ENCODE measurements at regions not wholly inside any gene's neighbourhood (a gene's known extent, or its start where the extent isn't known, plus 50 kb on each side); places are given as distances from the start of the nearest gene placed in this dataset.

GRCh38 chr3:118098827-118099226 is 935.8 kb downstream of the IGSF11 start:
- no peak overlapping the region for H4K91ac ChIP-seq (replicated peaks; ENCODE audit: insufficient read length, low read length)
- H4K5ac ChIP-seq (ENCODE audit: insufficient read length, low read depth, low read length), result no peak overlapping the region
- 93% methylated on average over 1 of the region's 1 CpG; no CpG with 5 or more reads in 1 of the 2 experiments for WGBS, 2 experiments (ENCODE audit: extremely low coverage in 1 of 2, insufficient coverage in 1 of 2, insufficient read length in 1 of 2, insufficient replicate concordance in 2 of 2, low coverage in 1 of 2, low lambda C conversion rate in 2 of 2, missing lambda C conversion rate in 1 of 2)
- DNase-seq (ENCODE audit: low read depth in 1 of 2, low spot score in 2 of 2) (no peak), FAIRE-seq (no peak)
- no peak overlapping the region for H3K9ac ChIP-seq (replicated peaks in 1 of 4; ENCODE audit: extremely low read depth in 1 of 4, low read depth in 3 of 4, low read length in 3 of 4)
- H3K79me2 ChIP-seq (ENCODE audit: control insufficient read depth in 1 of 2, insufficient read depth in 2 of 2, low read length in 2 of 2), result no peaks in the 10 kb centered on the region
- no peak for TF ChIP-seq SAP30 (IDR thresholded peaks at IDR 0.05; ENCODE audit: insufficient read depth, insufficient replicate concordance, low read length)
- TF ChIP-seq SUZ12 (IDR thresholded peaks at IDR 0.05; ENCODE audit: low read length), result no peak
- TF ChIP-seq RFX5 (IDR thresholded peaks at IDR 0.05; ENCODE audit: borderline replicate concordance, low read depth, low read length), result no peak
- no peak for TF ChIP-seq EP300 (IDR thresholded peaks at IDR 0.05; ENCODE audit: borderline replicate concordance in 1 of 2, low read depth in 2 of 2, low read length in 2 of 2)
- TF ChIP-seq EZH2 (IDR thresholded peaks at IDR 0.05; ENCODE audit: low read depth, low read length, severe bottlenecking), result no peak
- TF ChIP-seq ZNF274 (IDR thresholded peaks at IDR 0.05; ENCODE audit: borderline replicate concordance, extremely low read depth, low read length), result no peak
- no peak for TF ChIP-seq TAF1 (IDR thresholded peaks at IDR 0.05; ENCODE audit: low read depth, low read length)
- no peak overlapping the region for H2BK12ac ChIP-seq (ENCODE audit: low read depth, low read length)
- H2AK5ac ChIP-seq (ENCODE audit: low read depth, low read length), result no peak overlapping the region
- ChIA-PET POLR2A (ENCODE audit: partially characterized antibody) (no interaction called here), CTCF (ENCODE audit: partially characterized antibody) (no interaction called here)
- no peaks in the 10 kb centered on the region for H3K4me1 ChIP-seq (replicated peaks in 1 of 4; ENCODE audit: control insufficient read depth in 3 of 4, insufficient read depth in 4 of 4, low read length in 3 of 4)
- H3K4me3 ChIP-seq (ENCODE audit: extremely low read depth in 1 of 4, insufficient read depth in 2 of 4, low read depth in 3 of 4, low read length in 4 of 4), result no peak overlapping the region
- H3K36me3 ChIP-seq (ENCODE audit: control insufficient read depth in 2 of 4, insufficient read depth in 4 of 4, low read length in 3 of 4), result no peaks in the 10 kb centered on the region; a peak in 1 of 8 replicates
- no peak overlapping the region for H3K4ac ChIP-seq (replicated peaks; ENCODE audit: insufficient read length, low read depth, low read length)
- H3K79me1 ChIP-seq (ENCODE audit: low read depth, low read length), result no peaks in the 10 kb centered on the region
- no peaks in the 10 kb centered on the region for H4K20me1 ChIP-seq (replicated peaks in 1 of 2; ENCODE audit: control insufficient read depth in 1 of 2, insufficient read depth in 2 of 2, low read length in 2 of 2)
- no peak overlapping the region for H3K18ac ChIP-seq (ENCODE audit: extremely low read depth, low read length)
- H2BK15ac ChIP-seq (ENCODE audit: low read length), result no peak overlapping the region
- peaks cover 3 to 5% of the 10 kb centered on the region in 2 experiments; a peak in 3 of 4 replicates for H3K9me3 ChIP-seq (ENCODE audit: insufficient read depth in 2 of 2, low read depth in 1 of 2, low read length in 1 of 2)
- H3K27ac ChIP-seq (ENCODE audit: low read depth, low read length), result no peak overlapping the region
- H2AFZ ChIP-seq (ENCODE audit: low read length), result no peak overlapping the region
- H4K8ac ChIP-seq (ENCODE audit: extremely low read depth, insufficient read depth, low read length), result no peak overlapping the region
- H2BK5ac ChIP-seq (ENCODE audit: low read depth, low read length), result no peak overlapping the region
- no peak overlapping the region for H3K23ac ChIP-seq (ENCODE audit: insufficient read length)
- no peak overlapping the region for H3K14ac ChIP-seq (ENCODE audit: insufficient read length)
- no peak overlapping the region for H3K56ac ChIP-seq (replicated peaks; ENCODE audit: insufficient read length, low read depth, low read length)
- no peak overlapping the region for H2BK20ac ChIP-seq (ENCODE audit: low read length)
- no peaks in the 10 kb centered on the region for H3K23me2 ChIP-seq (ENCODE audit: low read depth, low read length)
- H2BK120ac ChIP-seq (replicated peaks; ENCODE audit: low read depth, low read length), result no peak overlapping the region
- H3K4me2 ChIP-seq (ENCODE audit: insufficient read depth in 1 of 2, low read depth in 2 of 2, low read length in 2 of 2), result no peak overlapping the region
- H3K27me3 ChIP-seq (replicated peaks in 1 of 4; ENCODE audit: control insufficient read depth in 3 of 4, extremely low read depth in 1 of 4, insufficient read depth in 3 of 4, low read length in 3 of 4), result no peaks in the 10 kb centered on the region
